AG04450 (cell line): ENCODE measurements at regions not wholly inside any gene's neighbourhood (a gene's known extent, or its start where the extent isn't known, plus 50 kb on each side); places are given as distances from the start of the nearest gene placed in this dataset.

Source experiments
- CTCF ChIA-PET: fragments of 300-600, 350-600 bp; formaldehyde crosslinking; extraction: SDS; loops from one replicate; lab custom pipeline; 2022; ENCODE audit warnings: antibody characterized with exemption, inconsistent platforms; lab: Charles Lee
- POLR2A ChIA-PET: fragments of 350-600 bp; formaldehyde crosslinking; extraction: SDS; loops from one replicate; lab custom pipeline; 2021; ENCODE audit warnings: antibody characterized with exemption, inconsistent platforms; lab: Yijun Ruan, JAX
- DNase-seq: peaks from one replicate; pipeline ENCODE4 v3.0.0-alpha.2; 2011; ENCODE audit warnings: low read depth, low spot score
- H3K27ac ChIP-seq: one replicate; pipeline ENCODE4 v1.5.1; 2012; ENCODE audit warnings: low read depth, low read length, control low read depth
- H3K27me3 ChIP-seq: one replicate; pipeline ENCODE4 v1.6.0; 2012; ENCODE audit warnings: low read length; ENCODE audit not compliant: control insufficient read depth, insufficient read depth
- H3K4me3 ChIP-seq: 2 replicates; pipeline ENCODE4 v1.5.1; 2011; ENCODE audit warnings: mild to moderate bottlenecking, low read depth, low read length, control low read depth
- H3K9me3 ChIP-seq: 2 replicates; pipeline ENCODE4 v1.5.1; 2012; ENCODE audit warnings: low read length; ENCODE audit not compliant: control insufficient read depth, insufficient read depth
- CTCF ChIP-seq: IDR thresholded peaks from 2 replicates; pipeline ENCODE4 v1.5.1; 2011; ENCODE audit warnings: low read depth, low read length, control low read depth, inconsistent platforms

GRCh38 chr5:112637343-112637742 lies 100.3 kb upstream of the APC start:
- TF ChIP-seq CTCF, result no peak
- ChIA-PET POLR2A (no interaction called here), CTCF (no interaction called here)
- Histone ChIP-seq H3K9me3 (no peaks in the 10 kb centered on the region), H3K27ac (no peak overlapping the region), H3K4me3 (no peak overlapping the region), H3K27me3 (no peaks in the 10 kb centered on the region)
- no peak for DNase-seq

GRCh38 chr5:112640546-112640945 lies 97.1 kb upstream of the APC start:
- ChIA-PET POLR2A (no interaction called here), CTCF (no interaction called here)
- no peak for DNase-seq
- Histone ChIP-seq H3K9me3 (no peaks in the 10 kb centered on the region), H3K27me3 (peaks cover 2% of the 10 kb centered on the region), H3K27ac (no peak overlapping the region), H3K4me3 (no peak overlapping the region)
- TF ChIP-seq CTCF, result no peak

GRCh38 chr5:112641515-112642110 lies 96.1 kb upstream of the APC start:
- ChIA-PET POLR2A (no interaction called here), CTCF (no interaction called here)
- no peaks in the 10 kb centered on the region for H3K9me3 ChIP-seq
- TF ChIP-seq CTCF, result no peak
- no peak overlapping the region for H3K27ac ChIP-seq
- DNase-seq, result no peak
- no peak overlapping the region for H3K4me3 ChIP-seq
- H3K27me3 ChIP-seq, result peaks cover 2% of the 10 kb centered on the region

- TF ChIP-seq CTCF, result no peak
- no peak for DNase-seq
- peaks cover 2% of the 10 kb centered on the region for H3K27me3 ChIP-seq
- no peak overlapping the region for H3K4me3 ChIP-seq
- H3K27ac ChIP-seq, result no peak overlapping the region
- POLR2A ChIA-PET, result interaction anchor here (0.7 kb wide), 1 partner anchor 14 kb away, joined by 8 read pairs; no protein-coding TSS in a partner anchor
- H3K9me3 ChIP-seq, result no peaks in the 10 kb centered on the region
- CTCF ChIA-PET, result no interaction called here
Measured at GRCh38 chr5:112642885-112643284, 94.8 kb upstream of the APC start.

- no peak for TF ChIP-seq CTCF
- DNase-seq, result no peak
- Histone ChIP-seq H3K4me3 (no peak overlapping the region), H3K9me3 (no peaks in the 10 kb centered on the region), H3K27me3 (peaks cover 2% of the 10 kb centered on the region), H3K27ac (no peak overlapping the region)
- ChIA-PET CTCF (interaction anchor here (1.2 kb wide), 1 partner anchor 91 kb away, joined by 3 read pairs; no protein-coding TSS in a partner anchor), POLR2A (interaction anchor here (0.7 kb wide), 1 partner anchor 14 kb away, joined by 8 read pairs; no protein-coding TSS in a partner anchor)
Measured at GRCh38 chr5:112643339-112643971, 94.2 kb upstream of the APC start.
